ENCODE measurements at regions not wholly inside any gene's neighbourhood (a gene's known extent, or its start where the extent isn't known, plus 50 kb on each side); places are given as distances from the start of the nearest gene placed in this dataset.

DNA sequence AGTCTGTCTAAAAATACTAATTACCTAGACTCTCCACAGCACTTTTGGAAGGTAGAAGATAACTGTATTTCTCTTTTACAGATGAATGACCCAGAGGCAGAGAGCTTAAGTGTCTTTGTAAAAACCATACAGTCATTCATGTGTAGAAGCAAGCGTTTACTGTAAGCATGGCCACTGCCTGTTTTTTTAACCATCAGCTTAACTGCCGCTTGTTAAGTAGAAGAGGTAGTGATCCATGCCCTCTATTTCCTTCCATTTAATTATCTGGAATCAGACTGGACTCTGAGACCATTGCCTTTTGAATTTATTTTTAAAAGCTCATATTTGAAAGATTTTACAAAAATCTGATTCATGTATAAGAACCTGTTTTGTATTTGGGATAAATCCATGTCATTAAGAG lies 111.2 kb upstream of the TECRL start:
- TF ChIP-seq, protein P1, sequence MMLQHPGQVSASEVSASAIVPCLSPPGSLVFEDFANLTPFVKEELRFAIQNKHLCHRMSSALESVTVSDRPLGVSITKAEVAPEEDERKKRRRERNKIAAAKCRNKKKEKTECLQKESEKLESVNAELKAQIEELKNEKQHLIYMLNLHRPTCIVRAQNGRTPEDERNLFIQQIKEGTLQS (CRISPR knock-in tag; conservative IDR thresholded peaks at IDR 0.05), result no peak
- TF ChIP-seq, protein P2, sequence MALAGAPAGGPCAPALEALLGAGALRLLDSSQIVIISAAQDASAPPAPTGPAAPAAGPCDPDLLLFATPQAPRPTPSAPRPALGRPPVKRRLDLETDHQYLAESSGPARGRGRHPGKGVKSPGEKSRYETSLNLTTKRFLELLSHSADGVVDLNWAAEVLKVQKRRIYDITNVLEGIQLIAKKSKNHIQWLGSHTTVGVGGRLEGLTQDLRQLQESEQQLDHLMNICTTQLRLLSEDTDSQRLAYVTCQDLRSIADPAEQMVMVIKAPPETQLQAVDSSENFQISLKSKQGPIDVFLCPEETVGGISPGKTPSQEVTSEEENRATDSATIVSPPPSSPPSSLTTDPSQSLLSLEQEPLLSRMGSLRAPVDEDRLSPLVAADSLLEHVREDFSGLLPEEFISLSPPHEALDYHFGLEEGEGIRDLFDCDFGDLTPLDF (CRISPR knock-in tag; IDR thresholded peaks at IDR 0.05), result no peak
- TF ChIP-seq, protein P3, sequence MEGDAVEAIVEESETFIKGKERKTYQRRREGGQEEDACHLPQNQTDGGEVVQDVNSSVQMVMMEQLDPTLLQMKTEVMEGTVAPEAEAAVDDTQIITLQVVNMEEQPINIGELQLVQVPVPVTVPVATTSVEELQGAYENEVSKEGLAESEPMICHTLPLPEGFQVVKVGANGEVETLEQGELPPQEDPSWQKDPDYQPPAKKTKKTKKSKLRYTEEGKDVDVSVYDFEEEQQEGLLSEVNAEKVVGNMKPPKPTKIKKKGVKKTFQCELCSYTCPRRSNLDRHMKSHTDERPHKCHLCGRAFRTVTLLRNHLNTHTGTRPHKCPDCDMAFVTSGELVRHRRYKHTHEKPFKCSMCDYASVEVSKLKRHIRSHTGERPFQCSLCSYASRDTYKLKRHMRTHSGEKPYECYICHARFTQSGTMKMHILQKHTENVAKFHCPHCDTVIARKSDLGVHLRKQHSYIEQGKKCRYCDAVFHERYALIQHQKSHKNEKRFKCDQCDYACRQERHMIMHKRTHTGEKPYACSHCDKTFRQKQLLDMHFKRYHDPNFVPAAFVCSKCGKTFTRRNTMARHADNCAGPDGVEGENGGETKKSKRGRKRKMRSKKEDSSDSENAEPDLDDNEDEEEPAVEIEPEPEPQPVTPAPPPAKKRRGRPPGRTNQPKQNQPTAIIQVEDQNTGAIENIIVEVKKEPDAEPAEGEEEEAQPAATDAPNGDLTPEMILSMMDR (IDR thresholded peaks at IDR 0.05), result no peak
- no peak for TF ChIP-seq SMAD3 (CRISPR knock-in tag; IDR thresholded peaks at IDR 0.05; ENCODE audit: borderline replicate concordance)
- TF ChIP-seq, protein P4, sequence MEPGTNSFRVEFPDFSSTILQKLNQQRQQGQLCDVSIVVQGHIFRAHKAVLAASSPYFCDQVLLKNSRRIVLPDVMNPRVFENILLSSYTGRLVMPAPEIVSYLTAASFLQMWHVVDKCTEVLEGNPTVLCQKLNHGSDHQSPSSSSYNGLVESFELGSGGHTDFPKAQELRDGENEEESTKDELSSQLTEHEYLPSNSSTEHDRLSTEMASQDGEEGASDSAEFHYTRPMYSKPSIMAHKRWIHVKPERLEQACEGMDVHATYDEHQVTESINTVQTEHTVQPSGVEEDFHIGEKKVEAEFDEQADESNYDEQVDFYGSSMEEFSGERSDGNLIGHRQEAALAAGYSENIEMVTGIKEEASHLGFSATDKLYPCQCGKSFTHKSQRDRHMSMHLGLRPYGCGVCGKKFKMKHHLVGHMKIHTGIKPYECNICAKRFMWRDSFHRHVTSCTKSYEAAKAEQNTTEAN (CRISPR knock-in tag; IDR thresholded peaks at IDR 0.05), result no peak
- TF ChIP-seq, protein P5, sequence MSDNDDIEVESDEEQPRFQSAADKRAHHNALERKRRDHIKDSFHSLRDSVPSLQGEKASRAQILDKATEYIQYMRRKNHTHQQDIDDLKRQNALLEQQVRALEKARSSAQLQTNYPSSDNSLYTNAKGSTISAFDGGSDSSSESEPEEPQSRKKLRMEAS (CRISPR knock-in tag; IDR thresholded peaks at IDR 0.05), result no peak
- TF ChIP-seq GABPB1 (CRISPR knock-in tag; IDR thresholded peaks at IDR 0.05), result no peak
- TF ChIP-seq NFE2L1 (CRISPR knock-in tag; IDR thresholded peaks at IDR 0.05), result no peak
- TF ChIP-seq, protein P6, sequence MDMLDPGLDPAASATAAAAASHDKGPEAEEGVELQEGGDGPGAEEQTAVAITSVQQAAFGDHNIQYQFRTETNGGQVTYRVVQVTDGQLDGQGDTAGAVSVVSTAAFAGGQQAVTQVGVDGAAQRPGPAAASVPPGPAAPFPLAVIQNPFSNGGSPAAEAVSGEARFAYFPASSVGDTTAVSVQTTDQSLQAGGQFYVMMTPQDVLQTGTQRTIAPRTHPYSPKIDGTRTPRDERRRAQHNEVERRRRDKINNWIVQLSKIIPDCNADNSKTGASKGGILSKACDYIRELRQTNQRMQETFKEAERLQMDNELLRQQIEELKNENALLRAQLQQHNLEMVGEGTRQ (CRISPR knock-in tag; IDR thresholded peaks at IDR 0.05), result no peak
- TF ChIP-seq, protein P7, sequence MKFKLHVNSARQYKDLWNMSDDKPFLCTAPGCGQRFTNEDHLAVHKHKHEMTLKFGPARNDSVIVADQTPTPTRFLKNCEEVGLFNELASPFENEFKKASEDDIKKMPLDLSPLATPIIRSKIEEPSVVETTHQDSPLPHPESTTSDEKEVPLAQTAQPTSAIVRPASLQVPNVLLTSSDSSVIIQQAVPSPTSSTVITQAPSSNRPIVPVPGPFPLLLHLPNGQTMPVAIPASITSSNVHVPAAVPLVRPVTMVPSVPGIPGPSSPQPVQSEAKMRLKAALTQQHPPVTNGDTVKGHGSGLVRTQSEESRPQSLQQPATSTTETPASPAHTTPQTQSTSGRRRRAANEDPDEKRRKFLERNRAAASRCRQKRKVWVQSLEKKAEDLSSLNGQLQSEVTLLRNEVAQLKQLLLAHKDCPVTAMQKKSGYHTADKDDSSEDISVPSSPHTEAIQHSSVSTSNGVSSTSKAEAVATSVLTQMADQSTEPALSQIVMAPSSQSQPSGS (CRISPR knock-in tag; IDR thresholded peaks at IDR 0.05; ENCODE audit: borderline replicate concordance, low read depth), result no peak
- no peak for TF ChIP-seq JUN (CRISPR knock-in tag; IDR thresholded peaks at IDR 0.05)
- TF ChIP-seq, protein P8, sequence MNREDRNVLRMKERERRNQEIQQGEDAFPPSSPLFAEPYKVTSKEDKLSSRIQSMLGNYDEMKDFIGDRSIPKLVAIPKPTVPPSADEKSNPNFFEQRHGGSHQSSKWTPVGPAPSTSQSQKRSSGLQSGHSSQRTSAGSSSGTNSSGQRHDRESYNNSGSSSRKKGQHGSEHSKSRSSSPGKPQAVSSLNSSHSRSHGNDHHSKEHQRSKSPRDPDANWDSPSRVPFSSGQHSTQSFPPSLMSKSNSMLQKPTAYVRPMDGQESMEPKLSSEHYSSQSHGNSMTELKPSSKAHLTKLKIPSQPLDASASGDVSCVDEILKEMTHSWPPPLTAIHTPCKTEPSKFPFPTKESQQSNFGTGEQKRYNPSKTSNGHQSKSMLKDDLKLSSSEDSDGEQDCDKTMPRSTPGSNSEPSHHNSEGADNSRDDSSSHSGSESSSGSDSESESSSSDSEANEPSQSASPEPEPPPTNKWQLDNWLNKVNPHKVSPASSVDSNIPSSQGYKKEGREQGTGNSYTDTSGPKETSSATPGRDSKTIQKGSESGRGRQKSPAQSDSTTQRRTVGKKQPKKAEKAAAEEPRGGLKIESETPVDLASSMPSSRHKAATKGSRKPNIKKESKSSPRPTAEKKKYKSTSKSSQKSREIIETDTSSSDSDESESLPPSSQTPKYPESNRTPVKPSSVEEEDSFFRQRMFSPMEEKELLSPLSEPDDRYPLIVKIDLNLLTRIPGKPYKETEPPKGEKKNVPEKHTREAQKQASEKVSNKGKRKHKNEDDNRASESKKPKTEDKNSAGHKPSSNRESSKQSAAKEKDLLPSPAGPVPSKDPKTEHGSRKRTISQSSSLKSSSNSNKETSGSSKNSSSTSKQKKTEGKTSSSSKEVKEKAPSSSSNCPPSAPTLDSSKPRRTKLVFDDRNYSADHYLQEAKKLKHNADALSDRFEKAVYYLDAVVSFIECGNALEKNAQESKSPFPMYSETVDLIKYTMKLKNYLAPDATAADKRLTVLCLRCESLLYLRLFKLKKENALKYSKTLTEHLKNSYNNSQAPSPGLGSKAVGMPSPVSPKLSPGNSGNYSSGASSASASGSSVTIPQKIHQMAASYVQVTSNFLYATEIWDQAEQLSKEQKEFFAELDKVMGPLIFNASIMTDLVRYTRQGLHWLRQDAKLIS (CRISPR knock-in tag; IDR thresholded peaks at IDR 0.05; ENCODE audit: borderline replicate concordance), result no peak
